ENCODE measurements at regions not wholly inside any gene's neighbourhood (a gene's known extent, or its start where the extent isn't known, plus 50 kb on each side); places are given as distances from the start of the nearest gene placed in this dataset.

GRCh38 chr1:87201768-87202167 is 126.9 kb upstream of the LMO4 start:
- Histone ChIP-seq H3K27me3 (replicated peaks; ENCODE audit: control insufficient read depth, insufficient read depth, low read length) (no peaks in the 10 kb centered on the region), H3K36me3 (ENCODE audit: control insufficient read depth, insufficient read depth, low read length) (no peaks in the 10 kb centered on the region), H3K4me3 (replicated peaks; ENCODE audit: low read depth, low read length) (no peak overlapping the region)
- no peak for DNase-seq (ENCODE audit: extremely low read depth, insufficient read length)
- TF ChIP-seq CTCF (IDR thresholded peaks at IDR 0.05; ENCODE audit: insufficient read depth, low read length, poor library complexity, severe bottlenecking) = no peak

GRCh38 chr1:87202451-87202850 is 126.2 kb upstream of the LMO4 start:
- H3K36me3 ChIP-seq (ENCODE audit: control insufficient read depth, insufficient read depth, low read length) = no peaks in the 10 kb centered on the region
- no peak for DNase-seq (ENCODE audit: extremely low read depth, insufficient read length)
- TF ChIP-seq CTCF (IDR thresholded peaks at IDR 0.05; ENCODE audit: insufficient read depth, low read length, poor library complexity, severe bottlenecking) = no peak
- H3K27me3 ChIP-seq (replicated peaks; ENCODE audit: control insufficient read depth, insufficient read depth, low read length) = no peaks in the 10 kb centered on the region
- no peak overlapping the region for H3K4me3 ChIP-seq (replicated peaks; ENCODE audit: low read depth, low read length)

DNA sequence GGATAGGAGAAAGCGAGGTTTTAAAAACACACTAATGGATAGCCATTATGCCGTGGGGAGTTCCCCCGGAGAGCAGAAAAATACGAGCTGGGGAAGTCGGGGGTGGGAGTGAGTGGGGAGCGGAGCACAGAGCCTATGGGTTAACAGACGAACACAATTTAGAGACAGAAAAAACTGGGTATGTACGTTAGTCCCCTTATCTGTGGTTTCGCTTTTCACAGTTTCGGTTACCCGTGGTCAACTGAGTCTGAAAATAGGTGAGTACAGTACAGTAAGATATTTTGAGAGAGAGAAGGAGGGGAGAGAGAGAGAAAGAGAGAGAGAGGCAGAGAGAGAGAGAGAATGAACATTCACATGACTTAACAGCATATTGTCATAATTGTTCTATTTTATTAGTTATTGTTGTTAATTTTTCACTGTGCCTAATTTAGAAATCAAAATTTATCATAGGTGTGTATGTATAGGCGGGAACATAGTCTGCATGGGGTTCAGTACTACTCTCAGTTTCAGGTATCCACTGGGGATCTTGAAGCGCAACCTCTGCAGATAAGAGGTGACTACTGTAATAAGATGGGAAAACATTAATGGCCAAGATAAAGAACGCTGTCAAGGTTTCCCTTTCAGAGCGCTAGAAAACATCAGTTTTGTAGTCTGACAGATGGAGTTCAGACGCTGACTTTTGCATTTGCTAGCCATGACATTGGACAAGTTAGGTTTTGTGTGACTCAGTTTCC is 125.6 kb upstream of the LMO4 start:
- no peaks in the 10 kb centered on the region for H3K36me3 ChIP-seq (ENCODE audit: control insufficient read depth, insufficient read depth, low read length)
- peak; percentile 48 for DNase-seq (ENCODE audit: extremely low read depth, insufficient read length)
- no peak for TF ChIP-seq CTCF (IDR thresholded peaks at IDR 0.05; ENCODE audit: insufficient read depth, low read length, poor library complexity, severe bottlenecking)
- no peak overlapping the region for H3K4me3 ChIP-seq (replicated peaks; ENCODE audit: low read depth, low read length)
- no peaks in the 10 kb centered on the region for H3K27me3 ChIP-seq (replicated peaks; ENCODE audit: control insufficient read depth, insufficient read depth, low read length)

DNA sequence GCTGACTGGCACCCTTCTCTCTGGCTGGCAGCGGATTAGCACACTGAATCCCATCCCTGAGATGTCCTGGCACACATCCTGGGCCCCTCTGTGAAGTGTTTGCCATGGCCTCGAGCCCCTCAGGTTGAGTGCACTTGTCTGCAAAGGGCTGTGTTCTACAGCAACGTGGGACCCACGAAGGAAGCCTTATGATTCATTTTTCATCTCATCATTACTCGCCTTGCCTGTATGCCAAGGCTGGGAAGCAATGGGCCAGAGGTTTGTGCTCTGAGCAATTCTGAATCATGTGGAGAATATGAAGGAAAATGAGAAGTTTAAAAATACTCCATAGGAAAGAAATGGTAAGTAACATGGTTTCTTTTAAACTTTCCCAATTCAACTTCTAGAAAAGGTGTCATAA is 124.8 kb upstream of the LMO4 start:
- no peak overlapping the region for H3K4me3 ChIP-seq (replicated peaks; ENCODE audit: low read depth, low read length)
- DNase-seq (ENCODE audit: extremely low read depth, insufficient read length) = no peak
- TF ChIP-seq CTCF (IDR thresholded peaks at IDR 0.05; ENCODE audit: insufficient read depth, low read length, poor library complexity, severe bottlenecking) = no peak
- no peaks in the 10 kb centered on the region for H3K27me3 ChIP-seq (replicated peaks; ENCODE audit: control insufficient read depth, insufficient read depth, low read length)
- H3K36me3 ChIP-seq (ENCODE audit: control insufficient read depth, insufficient read depth, low read length) = no peaks in the 10 kb centered on the region

- DNase-seq (ENCODE audit: extremely low read depth, insufficient read length) = no peak
- H3K4me3 ChIP-seq (replicated peaks; ENCODE audit: low read depth, low read length) = no peak overlapping the region
These were observed 124.2 kb upstream of the LMO4 start for GRCh38 chr1:87204441-87204840.

More at GRCh38 chr1:87204441-87204840, 124.2 kb upstream of the LMO4 start:
- no peaks in the 10 kb centered on the region for H3K27me3 ChIP-seq (replicated peaks; ENCODE audit: control insufficient read depth, insufficient read depth, low read length)
- no peaks in the 10 kb centered on the region for H3K36me3 ChIP-seq (ENCODE audit: control insufficient read depth, insufficient read depth, low read length)
- no peak for TF ChIP-seq CTCF (IDR thresholded peaks at IDR 0.05; ENCODE audit: insufficient read depth, low read length, poor library complexity, severe bottlenecking)

Data from GM06990 (cell line).